Tibial nerve (tissue), 4 donors: ENCODE measurements at regions not wholly inside any gene's neighbourhood (a gene's known extent, or its start where the extent isn't known, plus 50 kb on each side); places are given as distances from the start of the nearest gene placed in this dataset.

Experiments
- DNase-seq, 2 donors: peaks; one replicate each; pipeline ENCODE4 v3.0.0-alpha.2; 2019; ENCODE audit warnings: low spot score in 2 of 2
- H3K27ac ChIP-seq, 4 donors: fragments of 200-600 bp; sonication (generic) in 3 of 4; one replicate each; pipeline ENCODE4 v1.5.1; 2017 to 2019; ENCODE audit warnings: mild to moderate bottlenecking in 1 of 4
- H3K27me3 ChIP-seq, 2 donors: fragments of 200-600 bp; sonication (generic) in 1 of 2; one replicate each; pipeline versions ENCODE4 v1.5.1 to v1.6.0; 2017 to 2019
- H3K36me3 ChIP-seq, 3 donors: fragments of 200-600 bp; sonication (generic); one replicate each; pipeline ENCODE4 v1.5.1; 2018 to 2019
- H3K4me1 ChIP-seq, 4 donors: fragments of 200-600 bp; sonication (generic) in 3 of 4; one replicate each; pipeline ENCODE4 v1.5.1; 2017 to 2019
- H3K4me3 ChIP-seq, 4 donors: fragments of 200-600 bp; sonication (generic) in 3 of 4; one replicate each; pipeline ENCODE4 v1.5.1; 2017 to 2019; ENCODE audit warnings: mild to moderate bottlenecking in 1 of 4, moderate library complexity in 1 of 4
- H3K9me3 ChIP-seq, 4 donors: fragments of 200-600 bp; sonication (generic) in 3 of 4; one replicate each; pipeline ENCODE4 v1.5.1; 2017 to 2019
- EP300 ChIP-seq, 2 donors: sonication (generic); formaldehyde crosslinking; IDR thresholded peaks; one replicate each; pipeline ENCODE4 v1.6.1; 2017; ENCODE audit warnings: antibody characterized with exemption in 2 of 2, mild to moderate bottlenecking in 1 of 2
- POLR2A ChIP-seq, 2 donors: fragments of 450-650 bp; IDR thresholded peaks; one replicate each; pipeline ENCODE4 v1.6.1; 2017; ENCODE audit warnings: antibody characterized with exemption in 2 of 2, mild to moderate bottlenecking in 2 of 2, moderate library complexity in 2 of 2
- WGBS, 2 donors: methylation state at CpG; one replicate each; pipeline ENCODE4 v1.1.5; 2018; 5-methylcytosine and 5-hydroxymethylcytosine counted together
- TF ChIP-seq, protein P1 (sequence below), 5 experiments: fragments of 200-600 bp in 3 of 5; fragments of 450-650 bp in 2 of 5; sonication (generic) in 3 of 5; IDR thresholded peaks; one replicate each; pipeline ENCODE4 v1.5.1; 2016 to 2019; ENCODE audit warnings: antibody characterized with exemption in 5 of 5, mild to moderate bottlenecking in 3 of 5, moderate library complexity in 2 of 5

DNA sequence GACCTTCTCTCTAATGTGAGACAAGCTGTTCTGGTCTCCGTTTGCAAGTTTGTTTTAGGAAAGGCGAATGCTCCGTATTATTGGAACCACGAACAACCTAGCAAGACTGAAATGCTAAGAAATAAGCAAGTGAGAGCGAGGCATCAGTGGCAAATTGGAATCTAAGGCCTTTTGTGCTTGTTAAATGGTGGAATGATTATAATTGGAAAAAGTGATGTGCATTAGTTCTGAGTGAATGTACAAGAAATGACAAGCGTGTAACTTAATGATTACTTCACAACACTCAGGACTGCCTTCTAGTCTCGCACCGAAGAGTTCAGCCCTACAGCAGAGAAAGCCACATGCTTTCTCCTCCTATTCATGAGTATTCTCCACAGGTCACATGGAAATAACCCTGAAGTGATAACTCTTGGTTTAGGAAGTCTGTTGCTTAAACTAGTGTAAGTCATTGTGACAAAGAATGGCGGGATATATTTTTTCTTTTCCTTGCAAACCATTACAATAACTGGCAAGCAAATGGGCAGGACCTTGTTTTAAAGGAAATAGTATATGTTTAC is 392.2 kb upstream of the FIGN start:
- Histone ChIP-seq H3K4me3 (no peak overlapping the region), H3K9me3 (no peaks in the 10 kb centered on the region), H3K36me3 (no peaks in the 10 kb centered on the region), H3K27ac (peak overlapping the region in 2 of 4 donors; percentile 65 to 71), H3K27me3 (no peaks in the 10 kb centered on the region), H3K4me1 (peaks cover 0 to 4% (median 0%) of the 10 kb centered on the region in 4 donors)
- no peak for DNase-seq
- WGBS, 2 donors: 64 to 67% methylated on average over 9 of the region's 9 CpGs
- no peak for TF ChIP-seq EP300 (IDR thresholded peaks at IDR 0.05)
- TF ChIP-seq, protein P1, sequence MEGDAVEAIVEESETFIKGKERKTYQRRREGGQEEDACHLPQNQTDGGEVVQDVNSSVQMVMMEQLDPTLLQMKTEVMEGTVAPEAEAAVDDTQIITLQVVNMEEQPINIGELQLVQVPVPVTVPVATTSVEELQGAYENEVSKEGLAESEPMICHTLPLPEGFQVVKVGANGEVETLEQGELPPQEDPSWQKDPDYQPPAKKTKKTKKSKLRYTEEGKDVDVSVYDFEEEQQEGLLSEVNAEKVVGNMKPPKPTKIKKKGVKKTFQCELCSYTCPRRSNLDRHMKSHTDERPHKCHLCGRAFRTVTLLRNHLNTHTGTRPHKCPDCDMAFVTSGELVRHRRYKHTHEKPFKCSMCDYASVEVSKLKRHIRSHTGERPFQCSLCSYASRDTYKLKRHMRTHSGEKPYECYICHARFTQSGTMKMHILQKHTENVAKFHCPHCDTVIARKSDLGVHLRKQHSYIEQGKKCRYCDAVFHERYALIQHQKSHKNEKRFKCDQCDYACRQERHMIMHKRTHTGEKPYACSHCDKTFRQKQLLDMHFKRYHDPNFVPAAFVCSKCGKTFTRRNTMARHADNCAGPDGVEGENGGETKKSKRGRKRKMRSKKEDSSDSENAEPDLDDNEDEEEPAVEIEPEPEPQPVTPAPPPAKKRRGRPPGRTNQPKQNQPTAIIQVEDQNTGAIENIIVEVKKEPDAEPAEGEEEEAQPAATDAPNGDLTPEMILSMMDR (IDR thresholded peaks at IDR 0.05): no peak
- no peak for TF ChIP-seq POLR2A (IDR thresholded peaks at IDR 0.05)

DNA sequence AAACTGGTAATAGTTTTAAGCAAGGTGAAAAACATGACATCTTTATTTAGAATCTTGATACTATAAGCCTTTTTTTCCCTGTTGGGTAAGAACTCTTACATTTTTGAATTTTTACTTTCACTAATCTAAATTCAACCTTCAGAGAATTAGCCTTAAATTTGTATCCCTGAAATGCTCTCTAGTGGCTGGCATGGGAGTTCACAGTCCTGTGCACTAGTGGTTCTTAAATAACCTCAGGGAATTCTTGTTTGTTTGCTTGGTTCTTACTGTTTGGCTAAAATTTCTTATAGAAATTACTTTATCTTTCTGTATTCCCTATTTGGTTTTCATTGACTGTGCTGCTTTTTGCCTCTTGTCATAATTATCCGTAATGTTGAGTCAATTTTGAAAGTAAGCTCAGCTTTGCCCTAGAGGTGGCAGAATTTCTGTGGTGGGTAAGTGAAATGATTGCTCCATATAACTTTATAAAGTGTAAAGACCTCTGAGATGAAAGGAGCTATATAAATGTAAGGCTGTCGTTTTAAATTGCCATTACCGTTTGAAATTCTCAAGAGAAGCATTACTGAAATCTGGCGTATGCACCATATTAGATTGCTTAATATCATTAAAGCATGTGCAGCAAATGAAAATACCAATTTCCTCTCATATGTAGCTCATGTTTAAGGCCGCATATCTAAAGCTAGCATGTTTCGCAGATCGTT is 391.3 kb upstream of the FIGN start:
- Histone ChIP-seq H3K27ac (peak overlapping the region in 3 of 4 donors; percentile 20 to 71 (median 65)), H3K4me3 (no peak overlapping the region), H3K36me3 (no peaks in the 10 kb centered on the region), H3K9me3 (no peaks in the 10 kb centered on the region), H3K27me3 (no peaks in the 10 kb centered on the region), H3K4me1 (peaks cover 0 to 4% (median 0%) of the 10 kb centered on the region in 4 donors)
- no peak for DNase-seq
- TF ChIP-seq, protein P1 (IDR thresholded peaks at IDR 0.05): peak in 4 of 5 experiments; percentile 32 to 41 (median 34)
- no peak for TF ChIP-seq POLR2A (IDR thresholded peaks at IDR 0.05)
- 52 to 60% methylated on average over 7 of the region's 7 CpGs for WGBS, 2 donors

DNA sequence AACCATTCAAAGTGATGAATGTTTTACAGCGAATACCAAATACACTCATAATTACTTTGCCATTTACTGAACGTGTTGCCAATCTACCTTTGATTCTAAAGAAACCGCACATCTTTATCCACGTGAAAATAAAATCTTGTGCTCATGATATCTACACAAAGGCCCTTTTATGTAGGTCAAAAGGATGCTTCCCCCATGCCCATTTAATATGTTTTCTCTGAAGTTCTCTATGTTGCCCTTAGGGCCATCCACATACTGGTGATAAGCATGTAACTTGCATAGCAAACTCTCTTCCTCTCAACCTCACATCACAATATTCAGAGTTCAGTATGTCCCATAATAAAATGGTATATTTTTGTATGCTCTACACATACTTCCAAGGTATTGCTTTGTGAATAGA is 380.0 kb upstream of the FIGN start:
- Histone ChIP-seq H3K4me1 (no peaks in the 10 kb centered on the region), H3K27me3 (no peaks in the 10 kb centered on the region), H3K36me3 (no peaks in the 10 kb centered on the region), H3K27ac (no peak overlapping the region), H3K9me3 (no peaks in the 10 kb centered on the region), H3K4me3 (no peak overlapping the region)
- 70 to 76% methylated on average over 4 of the region's 4 CpGs for WGBS, 2 donors
- TF ChIP-seq, protein P1 (IDR thresholded peaks at IDR 0.05): no peak
- TF ChIP-seq EP300 (IDR thresholded peaks at IDR 0.05) (no peak), POLR2A (IDR thresholded peaks at IDR 0.05) (no peak)
- DNase-seq: no peak

DNA sequence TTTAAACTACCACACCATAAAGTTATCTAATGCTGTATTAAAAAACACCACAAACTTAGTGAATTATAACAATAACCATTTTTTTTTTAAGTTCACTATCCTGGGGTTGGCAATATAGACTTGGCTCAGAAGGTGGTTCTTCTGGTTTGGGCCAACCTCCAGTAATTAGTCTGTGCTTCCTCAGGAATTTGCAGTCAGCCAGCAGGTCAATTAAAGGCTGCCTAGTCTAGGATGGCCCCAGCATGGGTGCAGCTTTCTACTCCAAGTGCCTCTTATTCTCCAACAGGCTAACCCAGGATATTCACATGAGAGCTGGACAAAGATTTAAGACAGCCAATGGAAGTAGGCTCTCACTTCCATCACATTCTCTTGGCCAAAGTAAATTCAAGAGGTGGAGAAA is 379.1 kb upstream of the FIGN start:
- no peak for DNase-seq
- Histone ChIP-seq H3K27ac (no peak overlapping the region), H3K4me1 (no peaks in the 10 kb centered on the region), H3K27me3 (no peaks in the 10 kb centered on the region), H3K4me3 (no peak overlapping the region), H3K9me3 (no peaks in the 10 kb centered on the region), H3K36me3 (no peaks in the 10 kb centered on the region)
- TF ChIP-seq, protein P1 (IDR thresholded peaks at IDR 0.05): no peak
- TF ChIP-seq POLR2A (IDR thresholded peaks at IDR 0.05) (no peak), EP300 (IDR thresholded peaks at IDR 0.05) (no peak)

DNA sequence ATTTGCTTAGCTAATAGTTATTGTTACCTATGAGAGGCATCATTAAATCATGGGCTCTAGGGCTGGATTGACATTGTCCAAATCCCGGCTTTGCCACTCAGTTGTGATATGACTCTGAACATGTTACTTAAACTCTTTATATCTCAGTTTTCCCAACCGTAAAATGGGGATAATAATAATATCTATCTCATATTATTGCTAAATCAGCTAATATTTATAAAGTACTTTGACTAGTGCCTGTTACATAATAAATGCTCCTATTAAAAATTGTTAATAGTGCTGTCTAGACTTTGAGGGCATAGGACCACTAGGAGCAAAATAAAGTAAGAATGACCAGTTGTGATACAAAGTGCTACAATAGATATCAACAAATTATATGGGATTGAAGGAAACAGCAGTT is 376.3 kb upstream of the FIGN start:
- Histone ChIP-seq H3K4me1 (no peaks in the 10 kb centered on the region), H3K9me3 (no peaks in the 10 kb centered on the region), H3K27me3 (no peaks in the 10 kb centered on the region), H3K4me3 (no peak overlapping the region), H3K36me3 (no peaks in the 10 kb centered on the region), H3K27ac (no peak overlapping the region)
- TF ChIP-seq, protein P1 (IDR thresholded peaks at IDR 0.05): no peak
- TF ChIP-seq EP300 (IDR thresholded peaks at IDR 0.05) (no peak), POLR2A (IDR thresholded peaks at IDR 0.05) (no peak)
- WGBS, 2 donors: 93 to 98% methylated on average over 2 of the region's 2 CpGs
- no peak for DNase-seq
